ENCODE measurements at regions not wholly inside any gene's neighbourhood (a gene's known extent, or its start where the extent isn't known, plus 50 kb on each side); places are given as distances from the start of the nearest gene placed in this dataset.

DNA sequence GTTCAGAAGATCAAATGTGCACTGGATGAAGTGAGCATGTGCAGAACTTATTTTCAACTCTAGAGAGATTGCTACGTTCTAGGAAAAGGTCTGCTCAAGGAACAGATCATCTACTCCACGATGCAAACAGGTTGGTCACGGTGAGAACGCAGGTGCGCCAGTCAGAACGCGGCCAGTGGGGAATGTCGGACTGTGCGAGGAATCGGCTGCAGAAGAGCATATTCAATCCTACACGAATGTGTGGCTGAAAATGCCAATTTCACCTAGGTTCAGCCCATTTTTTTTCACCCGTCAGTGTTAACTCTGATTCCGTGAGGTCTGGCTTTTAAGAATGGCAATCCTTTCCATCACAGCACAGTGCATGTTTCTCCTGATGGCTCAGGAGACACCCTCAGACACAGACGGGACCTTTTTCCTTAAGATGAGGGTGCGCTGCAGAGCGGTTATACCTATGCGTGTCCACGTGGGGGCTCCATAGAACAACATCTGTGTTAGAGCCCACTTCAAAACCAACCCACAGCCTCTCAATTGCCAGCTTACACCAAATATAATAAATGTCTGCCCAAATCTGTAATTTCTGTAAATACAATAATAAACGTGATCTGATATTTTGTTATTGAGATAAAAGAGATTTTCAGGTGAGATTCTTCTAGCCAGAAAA lies 250.4 kb downstream of the FOXA2 start:
- Mint-ChIP-seq H3K9me3 (no peaks in the 10 kb centered on the region), H3K36me3 (ENCODE audit: low read depth) (no peaks in the 10 kb centered on the region), H3K27ac (ENCODE audit: unreplicated experiment) (no peak overlapping the region), H3K4me1 (no peaks in the 10 kb centered on the region), H3K27me3 (ENCODE audit: low read depth) (peaks cover 91% of the 10 kb centered on the region), H3K4me3 (no peak overlapping the region)
- TF ChIP-seq, protein P1, sequence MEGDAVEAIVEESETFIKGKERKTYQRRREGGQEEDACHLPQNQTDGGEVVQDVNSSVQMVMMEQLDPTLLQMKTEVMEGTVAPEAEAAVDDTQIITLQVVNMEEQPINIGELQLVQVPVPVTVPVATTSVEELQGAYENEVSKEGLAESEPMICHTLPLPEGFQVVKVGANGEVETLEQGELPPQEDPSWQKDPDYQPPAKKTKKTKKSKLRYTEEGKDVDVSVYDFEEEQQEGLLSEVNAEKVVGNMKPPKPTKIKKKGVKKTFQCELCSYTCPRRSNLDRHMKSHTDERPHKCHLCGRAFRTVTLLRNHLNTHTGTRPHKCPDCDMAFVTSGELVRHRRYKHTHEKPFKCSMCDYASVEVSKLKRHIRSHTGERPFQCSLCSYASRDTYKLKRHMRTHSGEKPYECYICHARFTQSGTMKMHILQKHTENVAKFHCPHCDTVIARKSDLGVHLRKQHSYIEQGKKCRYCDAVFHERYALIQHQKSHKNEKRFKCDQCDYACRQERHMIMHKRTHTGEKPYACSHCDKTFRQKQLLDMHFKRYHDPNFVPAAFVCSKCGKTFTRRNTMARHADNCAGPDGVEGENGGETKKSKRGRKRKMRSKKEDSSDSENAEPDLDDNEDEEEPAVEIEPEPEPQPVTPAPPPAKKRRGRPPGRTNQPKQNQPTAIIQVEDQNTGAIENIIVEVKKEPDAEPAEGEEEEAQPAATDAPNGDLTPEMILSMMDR (conservative IDR thresholded peaks at IDR 0.05), result peak; percentile 82
- peak; percentile 63 for DNase-seq (ENCODE audit: low read depth, low spot score)

DNA sequence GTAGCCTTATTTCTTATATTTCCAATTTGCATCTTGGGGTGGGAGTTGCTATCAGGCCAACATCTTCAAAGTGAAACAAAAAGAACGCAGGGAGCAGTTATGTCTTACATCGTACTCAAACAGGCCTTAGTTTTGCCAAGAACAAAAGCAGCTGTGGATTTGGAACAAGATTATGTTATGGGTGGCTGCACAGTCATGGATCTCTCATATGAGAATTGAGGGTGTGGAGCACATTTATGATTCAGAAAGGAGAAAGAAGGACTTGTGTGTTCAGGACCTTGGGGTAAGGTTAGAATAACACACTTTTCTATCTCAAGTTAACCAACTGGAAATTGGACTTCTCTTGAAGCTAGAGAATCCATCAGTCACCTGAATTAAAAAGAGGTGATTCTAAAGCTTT lies 259.9 kb downstream of the FOXA2 start:
- H3K4me1 Mint-ChIP-seq, result no peaks in the 10 kb centered on the region
- no peak overlapping the region for H3K27ac Mint-ChIP-seq (ENCODE audit: unreplicated experiment)
- no peaks in the 10 kb centered on the region for H3K36me3 Mint-ChIP-seq (ENCODE audit: low read depth)
- H3K4me3 Mint-ChIP-seq, result no peak overlapping the region
- no peak for DNase-seq (ENCODE audit: low read depth, low spot score)
- no peaks in the 10 kb centered on the region for H3K9me3 Mint-ChIP-seq
- H3K27me3 Mint-ChIP-seq (ENCODE audit: low read depth), result peaks cover 89% of the 10 kb centered on the region
- TF ChIP-seq, protein P1 (conservative IDR thresholded peaks at IDR 0.05), result no peak

DNA sequence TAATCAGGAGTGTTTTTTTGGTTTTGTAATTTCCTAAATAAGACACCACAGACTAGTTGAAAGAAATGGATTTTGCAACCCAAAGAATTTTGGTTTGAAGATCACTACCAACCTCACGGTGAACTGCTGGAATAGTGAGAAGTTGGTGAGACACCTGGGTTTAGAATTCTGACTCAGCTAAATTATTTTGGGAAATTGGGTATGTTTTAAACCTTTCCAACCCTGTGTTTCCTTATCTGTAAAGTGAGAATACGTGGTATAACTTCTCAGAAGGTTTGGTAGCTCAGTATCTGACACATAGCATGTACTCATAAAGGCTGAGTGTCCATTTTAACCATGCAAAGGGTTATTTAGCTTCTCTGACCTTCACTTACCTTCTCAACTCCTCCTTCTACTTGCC lies 261.9 kb downstream of the FOXA2 start:
- TF ChIP-seq, protein P1 (conservative IDR thresholded peaks at IDR 0.05), result no peak
- H3K27me3 Mint-ChIP-seq (ENCODE audit: low read depth), result peaks cover 93% of the 10 kb centered on the region
- no peak overlapping the region for H3K27ac Mint-ChIP-seq (ENCODE audit: unreplicated experiment)
- H3K4me1 Mint-ChIP-seq, result no peaks in the 10 kb centered on the region
- H3K36me3 Mint-ChIP-seq (ENCODE audit: low read depth), result no peaks in the 10 kb centered on the region
- H3K4me3 Mint-ChIP-seq, result no peak overlapping the region
- H3K9me3 Mint-ChIP-seq, result no peaks in the 10 kb centered on the region
- DNase-seq (ENCODE audit: low read depth, low spot score), result no peak

DNA sequence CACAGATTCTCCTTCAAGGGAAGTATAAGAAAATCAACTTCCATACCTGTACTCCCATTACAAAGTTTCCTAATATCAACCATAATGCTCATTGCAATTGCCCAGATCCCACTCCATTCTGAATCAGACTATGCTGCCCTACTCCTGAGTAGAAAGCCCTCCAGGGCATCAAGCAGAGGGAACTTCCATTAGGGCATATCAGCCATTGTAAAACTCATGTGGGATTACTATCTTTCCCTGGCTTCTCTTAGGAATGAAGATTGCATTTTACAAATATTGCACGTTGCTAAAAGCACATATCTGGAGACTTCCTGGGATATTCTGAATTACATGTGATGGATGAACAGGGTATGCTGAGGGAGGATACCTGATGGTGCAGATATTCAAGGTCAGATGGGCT lies 263.2 kb downstream of the FOXA2 start:
- Mint-ChIP-seq H3K4me1 (no peaks in the 10 kb centered on the region), H3K27ac (ENCODE audit: unreplicated experiment) (no peak overlapping the region), H3K27me3 (ENCODE audit: low read depth) (peaks cover 90% of the 10 kb centered on the region), H3K36me3 (ENCODE audit: low read depth) (no peaks in the 10 kb centered on the region), H3K4me3 (no peak overlapping the region), H3K9me3 (no peaks in the 10 kb centered on the region)
- no peak for DNase-seq (ENCODE audit: low read depth, low spot score)
- TF ChIP-seq, protein P1 (conservative IDR thresholded peaks at IDR 0.05), result no peak

DNA sequence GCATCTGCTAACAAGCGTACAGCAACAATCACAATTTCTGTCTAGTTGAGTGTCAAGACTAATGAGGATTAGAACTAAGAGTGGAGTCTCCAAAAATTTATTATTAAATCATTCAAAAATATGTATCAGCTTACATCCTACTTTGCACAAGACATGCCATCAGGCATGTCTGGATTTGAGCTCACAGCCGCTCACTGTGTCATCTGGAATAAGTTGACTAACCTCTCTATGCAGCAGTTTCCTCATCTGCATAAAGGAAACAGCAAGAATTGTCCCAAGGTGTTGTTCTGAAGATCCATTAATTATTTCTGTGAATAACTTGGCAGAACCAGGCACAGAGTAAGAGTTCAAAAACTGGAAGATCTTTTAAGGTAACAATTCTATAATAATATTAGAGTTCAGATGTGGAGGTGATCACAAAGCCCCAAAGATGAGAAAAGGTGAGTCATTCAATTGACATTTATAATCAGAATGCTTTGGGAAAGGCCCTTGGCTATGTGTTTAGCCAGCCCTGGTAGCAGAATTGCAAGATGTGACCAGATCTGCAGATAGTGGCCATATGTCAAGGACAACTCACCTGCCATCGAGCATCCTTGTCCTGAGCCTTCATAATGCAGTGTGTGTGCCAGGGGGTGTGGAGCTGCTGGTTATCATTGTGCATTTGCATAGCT lies 264.0 kb downstream of the FOXA2 start:
- TF ChIP-seq, protein P1 (conservative IDR thresholded peaks at IDR 0.05), result no peak
- DNase-seq (ENCODE audit: low read depth, low spot score), result no peak
- Mint-ChIP-seq H3K27me3 (ENCODE audit: low read depth) (peaks cover 90% of the 10 kb centered on the region), H3K27ac (ENCODE audit: unreplicated experiment) (no peak overlapping the region), H3K4me1 (no peaks in the 10 kb centered on the region), H3K4me3 (no peak overlapping the region), H3K36me3 (ENCODE audit: low read depth) (no peaks in the 10 kb centered on the region), H3K9me3 (no peaks in the 10 kb centered on the region)

All from neural crest cell (in vitro differentiated cells).